ENCODE measurements at regions not wholly inside any gene's neighbourhood (a gene's known extent, or its start where the extent isn't known, plus 50 kb on each side); places are given as distances from the start of the nearest gene placed in this dataset.
A peak's percentile ranks its signal among the peaks of the same experiment; 100 is the strongest.

GRCh38 chr5:143552680-143553079, 149.2 kb upstream of the NR3C1 start:
- no peak overlapping the region for H3K4me3 ChIP-seq (replicated peaks in 1 of 2; ENCODE audit: low read depth in 2 of 2, low read length in 2 of 2)
- TF ChIP-seq CTCF (IDR thresholded peaks at IDR 0.05; ENCODE audit: low read depth, low read length) = no peak
- DNase-seq (ENCODE audit: low read depth in 2 of 2) = no peak

- H3K4me3 ChIP-seq (replicated peaks in 1 of 2; ENCODE audit: low read depth in 2 of 2, low read length in 2 of 2) = no peak overlapping the region
- no peak for TF ChIP-seq CTCF (IDR thresholded peaks at IDR 0.05; ENCODE audit: low read depth, low read length)
- DNase-seq (ENCODE audit: low read depth in 2 of 2) = no peak
Measured at GRCh38 chr5:143551820-143552251, 148.3 kb upstream of the NR3C1 start.

- DNase-seq (ENCODE audit: low read depth in 2 of 2) = peak in 1 of 2 donors; percentile 48
- H3K4me3 ChIP-seq (replicated peaks in 1 of 2; ENCODE audit: low read depth in 2 of 2, low read length in 2 of 2) = no peak overlapping the region
- TF ChIP-seq CTCF (IDR thresholded peaks at IDR 0.05; ENCODE audit: low read depth, low read length) = no peak
Measured at GRCh38 chr5:143550986-143551630, 147.6 kb upstream of the NR3C1 start.

- H3K4me3 ChIP-seq (replicated peaks in 1 of 2; ENCODE audit: low read depth in 2 of 2, low read length in 2 of 2) = no peak overlapping the region
- no peak for DNase-seq (ENCODE audit: low read depth in 2 of 2)
- TF ChIP-seq CTCF (IDR thresholded peaks at IDR 0.05; ENCODE audit: low read depth, low read length) = no peak
Measured at GRCh38 chr5:143547342-143547741, 143.9 kb upstream of the NR3C1 start.

- no peak for DNase-seq (ENCODE audit: low read depth in 2 of 2)
- TF ChIP-seq CTCF (IDR thresholded peaks at IDR 0.05; ENCODE audit: low read depth, low read length) = no peak
- H3K4me3 ChIP-seq (replicated peaks in 1 of 2; ENCODE audit: low read depth in 2 of 2, low read length in 2 of 2) = no peak overlapping the region
Measured at GRCh38 chr5:143546394-143546793, 142.9 kb upstream of the NR3C1 start.

GRCh38 chr5:143544606-143545005, 141.1 kb upstream of the NR3C1 start:
- peak in 1 of 2 donors; percentile 39 for DNase-seq (ENCODE audit: low read depth in 2 of 2)
- TF ChIP-seq CTCF (IDR thresholded peaks at IDR 0.05; ENCODE audit: low read depth, low read length) = no peak
- H3K4me3 ChIP-seq (replicated peaks in 1 of 2; ENCODE audit: low read depth in 2 of 2, low read length in 2 of 2) = no peak overlapping the region

Measured in cardiac fibroblast (primary cell).